SU-DHL-6 (cell line): ENCODE measurements at regions not wholly inside any gene's neighbourhood (a gene's known extent, or its start where the extent isn't known, plus 50 kb on each side); places are given as distances from the start of the nearest gene placed in this dataset.

Experiments used
- H2AFZ ChIP-seq: fragments of 200-600 bp; sonication (generic); 2 replicates; pipeline ENCODE4 v1.6.1; 2014; ENCODE audit warnings: low read depth, mild to moderate bottlenecking, moderate library complexity, mixed read lengths, antibody characterized with exemption, low read length; ENCODE audit not compliant: severe bottlenecking
- H3F3A ChIP-seq: fragments of 200-600 bp; shearing (Covaris generic); 2 replicates; pipeline ENCODE4 v1.6.0; 2016; ENCODE audit warnings: antibody characterized with exemption, mild to moderate bottlenecking; ENCODE audit not compliant: insufficient read depth
- H3K27ac ChIP-seq: fragments of 200-600 bp; sonication (generic); 2 replicates; pipeline ENCODE4 v1.5.1; 2016; ENCODE audit warnings: low read depth, mild to moderate bottlenecking, low read length, moderate library complexity, mixed read lengths
- H3K27me3 ChIP-seq: fragments of 200-600 bp; sonication (generic), shearing (Covaris generic); 2 replicates; pipeline ENCODE4 v1.6.0; 2014; ENCODE audit warnings: mild to moderate bottlenecking, low read length
- H3K36me3 ChIP-seq: fragments of 200-600 bp; sonication (generic); 2 replicates; pipeline ENCODE4 v1.6.1; 2014; ENCODE audit warnings: mild to moderate bottlenecking, low read length, mixed read lengths
- H3K4me2 ChIP-seq: fragments of 300-600, 200-600 bp; shearing (Covaris generic), sonication (generic); 2 replicates; pipeline ENCODE4 v1.6.0; 2014; ENCODE audit warnings: low read length, low read depth, mild to moderate bottlenecking; ENCODE audit not compliant: poor library complexity, severe bottlenecking
- H3K4me3 ChIP-seq: fragments of 200-600 bp; sonication (generic); 2 replicates; pipeline ENCODE4 v1.5.1; 2014; ENCODE audit warnings: antibody characterized with exemption, low read length, mild to moderate bottlenecking, mixed read lengths; ENCODE audit not compliant: insufficient read depth, poor library complexity, severe bottlenecking
- H3K79me2 ChIP-seq: fragments of 200-600 bp; sonication (generic); 2 replicates; pipeline ENCODE4 v1.6.1; 2014; ENCODE audit warnings: mild to moderate bottlenecking, low read length, moderate library complexity; ENCODE audit not compliant: insufficient read depth
- H3K9ac ChIP-seq: fragments of 200-600 bp; sonication (generic); 2 replicates; pipeline ENCODE4 v1.7.0; 2014; ENCODE audit warnings: mild to moderate bottlenecking, low read length
- H3K9me2 ChIP-seq: fragments of 200-600 bp; sonication (generic); replicated peaks from 2 replicates; pipeline ENCODE4 v1.6.1; 2014; ENCODE audit warnings: low read length; ENCODE audit not compliant: insufficient read depth
- H3K9me3 ChIP-seq: fragments of 200-600 bp; sonication (generic); 2 replicates; pipeline ENCODE4 v1.6.1; 2014; ENCODE audit warnings: low read length, mixed read lengths; ENCODE audit not compliant: insufficient read depth
- H4K20me1 ChIP-seq: fragments of 200-600 bp; sonication (generic); 2 replicates; pipeline ENCODE4 v1.6.1; 2014; ENCODE audit warnings: low read depth, mild to moderate bottlenecking, antibody characterized with exemption, low read length, moderate library complexity, mixed read lengths
- CTCF ChIP-seq: fragments of 200-600 bp; sonication (generic); IDR thresholded peaks from one replicate; pipeline ENCODE4 v1.5.1; 2017; ENCODE audit warnings: antibody characterized with exemption, mild to moderate bottlenecking, low read length, moderate library complexity; ENCODE audit not compliant: insufficient read depth, poor library complexity, severe bottlenecking
- EZH2phosphoT487 ChIP-seq: fragments of 200-600 bp; sonication (generic), shearing (Covaris generic); conservative IDR thresholded peaks from 2 replicates; pipeline ENCODE4 v1.6.1; 2018; ENCODE audit warnings: mild to moderate bottlenecking, antibody characterized with exemption, low read length, moderate library complexity, mixed read lengths

GRCh38 chr6:156398966-156399365 is 378.2 kb upstream of the ARID1B start:
- H3K9ac ChIP-seq: no peak overlapping the region
- no peak overlapping the region for H3K27ac ChIP-seq
- H3K4me2 ChIP-seq: no peak overlapping the region
- no peaks in the 10 kb centered on the region for H3K9me3 ChIP-seq
- no peak overlapping the region for H3K4me3 ChIP-seq
- no peaks in the 10 kb centered on the region for H3K9me2 ChIP-seq
- H2AFZ ChIP-seq: no peak overlapping the region
- no peaks in the 10 kb centered on the region for H3K79me2 ChIP-seq
- no peaks in the 10 kb centered on the region for H4K20me1 ChIP-seq
- H3K36me3 ChIP-seq: no peaks in the 10 kb centered on the region
- no peaks in the 10 kb centered on the region for H3K27me3 ChIP-seq
- TF ChIP-seq CTCF: no peak
- TF ChIP-seq EZH2phosphoT487: no peak
- H3F3A ChIP-seq: peaks cover 28% of the 10 kb centered on the region

- Histone ChIP-seq H3K36me3 (no peaks in the 10 kb centered on the region), H3K9me3 (no peaks in the 10 kb centered on the region), H3F3A (peaks cover 28% of the 10 kb centered on the region), H3K9me2 (no peaks in the 10 kb centered on the region), H3K4me3 (no peak overlapping the region), H3K27ac (no peak overlapping the region), H3K4me2 (no peak overlapping the region), H3K27me3 (no peaks in the 10 kb centered on the region), H3K79me2 (no peaks in the 10 kb centered on the region), H4K20me1 (no peaks in the 10 kb centered on the region), H2AFZ (no peak overlapping the region), H3K9ac (no peak overlapping the region)
- TF ChIP-seq EZH2phosphoT487: no peak
- TF ChIP-seq CTCF: no peak
Observed at GRCh38 chr6:156398371-156398770, 378.8 kb upstream of the ARID1B start.

GRCh38 chr6:156396791-156397418 is 380.3 kb upstream of the ARID1B start:
- Histone ChIP-seq H3K9ac (peak overlapping the region; percentile 56), H4K20me1 (no peaks in the 10 kb centered on the region), H3K4me3 (peak overlapping the region; percentile 43), H2AFZ (peak overlapping the region; percentile 36), H3F3A (peaks cover 28% of the 10 kb centered on the region), H3K9me2 (no peaks in the 10 kb centered on the region), H3K4me2 (peak overlapping the region; percentile 76), H3K79me2 (no peaks in the 10 kb centered on the region), H3K36me3 (no peaks in the 10 kb centered on the region), H3K27me3 (no peaks in the 10 kb centered on the region), H3K9me3 (no peaks in the 10 kb centered on the region), H3K27ac (peak overlapping the region; percentile 96)
- TF ChIP-seq CTCF (no peak), EZH2phosphoT487 (no peak)
